ENCODE measurements at regions not wholly inside any gene's neighbourhood (a gene's known extent, or its start where the extent isn't known, plus 50 kb on each side); places are given as distances from the start of the nearest gene placed in this dataset.

GRCh38 chr18:51623653-51624052, 426.2 kb upstream of the MEX3C start:
- TF ChIP-seq, protein P1, sequence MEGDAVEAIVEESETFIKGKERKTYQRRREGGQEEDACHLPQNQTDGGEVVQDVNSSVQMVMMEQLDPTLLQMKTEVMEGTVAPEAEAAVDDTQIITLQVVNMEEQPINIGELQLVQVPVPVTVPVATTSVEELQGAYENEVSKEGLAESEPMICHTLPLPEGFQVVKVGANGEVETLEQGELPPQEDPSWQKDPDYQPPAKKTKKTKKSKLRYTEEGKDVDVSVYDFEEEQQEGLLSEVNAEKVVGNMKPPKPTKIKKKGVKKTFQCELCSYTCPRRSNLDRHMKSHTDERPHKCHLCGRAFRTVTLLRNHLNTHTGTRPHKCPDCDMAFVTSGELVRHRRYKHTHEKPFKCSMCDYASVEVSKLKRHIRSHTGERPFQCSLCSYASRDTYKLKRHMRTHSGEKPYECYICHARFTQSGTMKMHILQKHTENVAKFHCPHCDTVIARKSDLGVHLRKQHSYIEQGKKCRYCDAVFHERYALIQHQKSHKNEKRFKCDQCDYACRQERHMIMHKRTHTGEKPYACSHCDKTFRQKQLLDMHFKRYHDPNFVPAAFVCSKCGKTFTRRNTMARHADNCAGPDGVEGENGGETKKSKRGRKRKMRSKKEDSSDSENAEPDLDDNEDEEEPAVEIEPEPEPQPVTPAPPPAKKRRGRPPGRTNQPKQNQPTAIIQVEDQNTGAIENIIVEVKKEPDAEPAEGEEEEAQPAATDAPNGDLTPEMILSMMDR (IDR thresholded peaks at IDR 0.05; ENCODE audit: borderline replicate concordance, extremely low read depth, low read length, poor library complexity, severe bottlenecking) = no peak
- TF ChIP-seq EZH2 (IDR thresholded peaks at IDR 0.05; ENCODE audit: borderline replicate concordance, low read depth, low read length, severe bottlenecking) = no peak
